GM21528 (cell line): ENCODE measurements at regions not wholly inside any gene's neighbourhood (a gene's known extent, or its start where the extent isn't known, plus 50 kb on each side); places are given as distances from the start of the nearest gene placed in this dataset.

Experiments used
- ATAC-seq: cut with Tn5 transposase; IDR thresholded peaks from one replicate; pipeline ENCODE4 v1.9.1; 2021; ENCODE audit warnings: mild to moderate bottlenecking, moderate library complexity; ENCODE audit not compliant: unreplicated experiment, low FRiP score

DNA sequence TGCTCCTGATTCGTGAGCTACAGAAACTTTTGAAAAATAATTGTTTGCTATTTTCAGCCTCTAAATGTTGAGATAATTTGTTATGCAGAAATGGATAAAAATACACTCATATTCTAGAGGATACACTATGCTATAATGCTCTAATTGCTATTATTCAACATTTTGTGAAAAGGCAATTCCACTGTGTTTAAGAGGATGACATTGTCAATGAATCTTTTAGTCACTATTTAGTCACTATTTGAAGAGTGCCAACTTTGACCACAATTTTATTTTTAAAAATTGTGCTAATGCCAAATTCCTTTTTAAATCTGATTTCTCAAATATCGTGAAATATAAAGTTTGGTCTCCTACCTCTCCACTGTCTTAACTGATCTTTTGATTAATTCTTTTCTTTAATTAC, 604.9 kb upstream of the KCNMB2 start:
- ATAC-seq, result no peak

DNA sequence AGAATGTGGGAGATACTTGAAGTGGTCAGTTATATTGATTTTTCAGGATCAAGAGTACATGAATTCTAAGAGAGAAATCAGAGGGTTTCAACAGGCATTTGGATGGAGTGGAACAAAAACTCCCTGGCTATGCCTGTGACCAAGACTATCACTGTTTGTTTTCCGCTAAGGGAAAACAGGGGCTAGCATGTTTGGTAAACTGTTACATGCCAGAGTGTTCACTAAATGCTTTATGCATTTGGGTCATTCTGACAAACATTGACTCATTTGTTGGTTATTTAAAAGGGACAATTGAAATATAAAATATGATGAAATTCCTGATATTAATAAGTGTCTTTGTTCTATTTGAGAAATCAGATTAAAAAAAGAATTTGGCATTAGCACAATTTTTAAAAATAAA, 603.9 kb upstream of the KCNMB2 start:
- ATAC-seq, result no peak

DNA sequence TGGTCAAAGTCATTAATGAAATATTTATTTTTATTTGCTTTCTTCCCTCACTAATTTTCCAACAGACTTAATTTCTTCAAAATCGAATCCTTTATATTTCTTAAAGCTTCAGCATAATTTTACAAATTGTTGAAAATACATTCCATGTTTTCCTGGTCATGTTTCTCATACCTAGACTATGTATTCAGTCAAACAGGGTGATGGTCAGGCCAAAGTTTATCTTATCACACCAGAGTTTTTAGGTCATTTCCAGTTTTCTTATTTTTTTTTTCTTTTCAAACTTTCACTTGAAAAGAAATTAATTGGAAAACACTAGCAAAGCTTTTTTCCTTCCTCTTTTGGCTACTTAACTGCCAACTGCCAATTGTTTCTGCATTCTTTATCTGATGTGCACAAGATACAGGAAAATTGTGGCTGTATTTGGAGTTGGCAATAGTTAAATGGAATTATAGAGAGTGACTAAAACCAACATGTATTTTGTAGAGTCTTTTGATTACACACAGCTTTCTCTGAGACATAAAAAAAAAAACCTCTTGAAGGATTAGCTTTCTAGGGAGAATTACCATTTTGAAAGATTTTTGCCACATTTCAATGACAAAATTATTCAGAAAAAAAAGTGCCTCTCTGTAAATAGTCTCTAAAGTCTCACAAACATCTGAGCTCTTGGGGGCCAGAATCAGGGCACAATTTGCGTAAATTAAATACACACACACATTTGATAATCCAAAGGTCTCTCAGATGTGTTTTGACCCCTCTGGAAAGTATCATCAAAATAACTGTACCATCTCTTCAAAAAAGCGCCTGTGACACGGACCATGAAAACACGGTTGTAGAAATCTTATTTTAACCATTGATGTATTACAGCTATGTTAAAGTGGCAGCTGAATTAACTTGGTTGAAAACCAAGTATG, 603.2 kb upstream of the KCNMB2 start:
- ATAC-seq, result no peak

- no peak for ATAC-seq
These were observed 602.0 kb upstream of the KCNMB2 start for GRCh38 chr3:177934001-177934891.

DNA sequence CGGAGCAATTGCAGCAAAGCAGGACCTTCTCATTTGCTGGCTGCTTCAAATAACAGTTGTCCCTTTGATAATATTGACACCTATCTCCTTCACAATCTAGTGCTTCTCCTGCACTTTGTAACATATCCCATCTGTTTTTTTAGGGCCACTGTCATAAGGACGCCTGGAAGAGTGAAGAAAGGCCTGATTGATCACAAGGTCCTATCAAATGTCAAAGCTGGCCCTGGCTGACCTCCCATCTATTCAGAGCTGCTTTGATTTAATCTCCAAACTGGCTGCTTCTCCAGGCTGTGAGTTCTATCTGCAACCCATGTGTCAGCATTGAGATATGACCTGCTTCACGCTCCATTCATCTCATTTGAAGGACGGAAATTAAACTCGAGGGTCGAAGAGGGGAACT, 601.2 kb upstream of the KCNMB2 start:
- ATAC-seq, result no peak

DNA sequence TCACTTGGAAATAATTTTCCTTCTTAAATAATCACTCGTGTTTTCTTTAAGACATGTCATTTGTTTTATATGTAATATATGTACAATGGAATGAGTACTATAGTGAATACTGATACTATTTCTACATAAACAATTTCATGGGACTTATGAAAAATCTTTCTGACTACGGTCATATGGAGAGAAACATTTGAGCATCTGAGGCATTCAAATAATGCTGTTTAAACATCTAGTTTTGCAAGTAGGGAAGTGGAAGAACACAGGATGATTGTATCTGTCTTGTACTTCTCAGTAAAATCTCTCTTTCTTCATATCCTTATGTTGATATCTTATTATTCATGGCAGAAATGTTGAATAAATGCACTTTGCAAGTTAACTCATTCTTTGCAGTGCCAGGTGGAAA, 599.5 kb upstream of the KCNMB2 start:
- no peak for ATAC-seq

GRCh38 chr3:177942911-177943310, 593.3 kb upstream of the KCNMB2 start:
- ATAC-seq, result no peak

DNA sequence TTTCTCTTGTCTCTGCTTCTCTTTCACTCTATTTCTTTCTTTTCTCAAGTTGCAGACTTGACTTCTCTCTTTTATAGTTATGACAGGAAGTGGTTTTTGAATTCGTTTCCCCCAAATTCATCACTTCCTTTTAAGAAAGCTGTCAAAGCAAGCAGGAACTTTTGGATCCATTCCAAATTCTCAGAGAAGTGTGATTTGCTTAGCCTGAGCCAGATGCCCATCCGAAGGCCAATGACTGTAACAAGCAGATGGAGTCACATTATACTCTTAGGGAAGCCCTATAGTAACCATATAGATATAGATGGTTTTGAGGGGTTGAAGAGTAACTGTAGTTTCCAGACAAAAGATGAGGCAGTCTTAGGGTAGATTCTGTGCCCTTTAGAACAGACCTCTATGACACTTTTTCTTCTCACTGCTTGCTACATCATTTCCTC, 592.0 kb upstream of the KCNMB2 start:
- no peak for ATAC-seq

DNA sequence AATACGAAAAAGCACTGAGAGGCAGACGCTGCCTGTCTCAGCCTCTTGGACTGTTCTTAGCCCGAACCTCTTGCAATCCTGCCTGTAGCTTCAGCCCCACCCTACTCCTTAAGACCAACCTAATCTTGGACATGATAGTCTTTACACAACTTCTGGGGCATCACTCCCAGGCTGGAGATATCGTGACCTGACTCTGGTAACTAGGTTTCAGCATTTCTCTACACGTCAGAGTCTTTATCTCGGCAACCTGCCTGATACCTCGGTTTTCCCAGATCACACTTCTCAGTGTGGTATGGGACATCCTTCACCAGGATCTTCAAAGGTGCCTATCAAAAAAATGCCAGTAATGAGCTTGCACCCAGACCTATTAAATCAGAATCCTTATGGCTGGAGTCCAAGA, 590.2 kb upstream of the KCNMB2 start:
- no peak for ATAC-seq

GRCh38 chr3:177946497-177946896, 589.7 kb upstream of the KCNMB2 start:
- ATAC-seq, result no peak

- no peak for ATAC-seq
These were observed 589.3 kb upstream of the KCNMB2 start for GRCh38 chr3:177946936-177947335.

DNA sequence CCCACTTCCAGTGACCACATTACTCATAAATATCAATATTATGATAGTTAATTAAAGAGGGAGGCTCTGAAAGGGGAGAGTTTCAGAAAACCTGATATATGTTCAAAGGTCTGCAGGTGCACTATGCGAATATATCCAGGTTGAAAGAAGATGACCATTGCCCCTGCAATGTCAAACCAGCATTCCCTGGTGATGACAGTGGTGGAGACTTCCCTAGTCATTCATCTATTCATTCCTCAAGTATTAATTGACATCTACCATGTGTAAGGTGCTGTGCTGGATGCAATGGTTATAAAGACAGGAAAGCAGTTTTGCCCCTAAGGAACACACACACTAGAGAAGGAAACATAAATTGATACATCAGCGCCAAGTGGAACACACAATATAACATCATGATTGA, 588.3 kb upstream of the KCNMB2 start:
- ATAC-seq, result no peak

DNA sequence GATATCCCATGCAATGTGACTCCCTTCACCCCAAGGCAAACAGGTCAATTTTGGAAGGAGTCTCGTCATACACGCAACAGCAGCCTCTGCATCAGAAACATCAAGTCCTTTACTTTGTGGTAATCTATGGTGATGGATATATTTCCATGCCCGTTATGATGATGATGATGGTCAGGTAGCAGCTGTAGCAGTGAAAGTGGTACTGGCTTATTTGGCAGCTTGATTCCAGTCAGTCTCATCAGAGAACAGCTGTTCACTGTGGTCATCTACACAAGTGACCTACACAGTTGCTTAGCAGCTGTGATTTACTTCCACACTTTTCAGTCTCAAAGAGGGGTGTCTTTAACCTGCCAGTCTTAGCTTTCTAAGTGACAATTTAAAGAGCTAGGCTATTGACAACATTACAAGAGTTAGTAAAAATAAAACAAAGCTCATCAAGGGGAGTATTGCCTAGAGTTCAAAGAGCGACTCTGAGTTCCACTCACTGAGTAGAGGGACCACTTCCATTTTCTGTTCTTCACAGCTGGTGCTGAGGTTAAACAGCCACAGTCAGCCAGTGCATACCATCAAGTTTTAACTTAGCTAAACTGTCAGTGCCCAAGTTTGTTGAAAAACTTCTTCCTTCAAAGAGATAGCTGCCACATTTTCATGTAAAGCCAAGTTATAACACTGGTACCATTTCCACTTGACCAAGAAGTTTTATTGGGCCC, 587.4 kb upstream of the KCNMB2 start:
- no peak for ATAC-seq

GRCh38 chr3:177959188-177959587, 577.0 kb upstream of the KCNMB2 start:
- no peak for ATAC-seq

DNA sequence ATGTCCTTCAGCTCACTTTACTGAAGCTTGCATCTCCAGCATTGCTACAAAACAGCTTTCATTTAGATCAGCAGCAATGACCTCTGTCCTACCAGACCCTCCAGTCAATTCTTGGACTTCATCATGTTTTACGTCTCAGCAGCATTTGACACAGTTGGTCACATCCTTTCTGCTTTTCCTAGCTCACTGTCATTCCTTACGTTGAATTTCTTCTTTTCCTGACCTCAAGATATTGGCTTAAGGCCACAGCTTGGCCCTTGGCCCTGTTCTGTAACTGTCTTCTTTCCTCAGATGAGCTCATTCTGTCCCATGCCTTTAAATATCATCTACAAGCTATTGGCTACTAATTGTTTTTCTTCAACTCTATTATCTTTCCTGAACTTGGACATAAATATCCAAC, 576.2 kb upstream of the KCNMB2 start:
- ATAC-seq, result no peak

DNA sequence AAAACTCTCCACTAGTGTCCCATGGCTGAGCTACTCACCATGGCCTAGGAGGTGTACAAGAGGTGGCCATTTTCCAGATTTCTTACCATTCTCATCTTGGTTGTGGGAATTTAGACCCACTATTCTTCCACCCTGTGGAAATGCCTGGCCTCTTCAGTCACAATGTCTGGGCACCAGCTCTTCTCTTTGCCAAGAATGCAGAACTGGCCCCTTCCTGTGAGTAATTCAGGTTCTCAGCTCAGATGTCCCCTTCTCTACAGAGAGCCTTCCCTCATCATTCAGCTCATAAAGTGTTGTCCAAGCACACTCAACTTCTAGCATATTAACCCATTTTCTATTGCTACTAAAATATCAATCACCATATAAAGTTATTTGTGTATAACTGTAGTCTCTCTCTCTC, 575.5 kb upstream of the KCNMB2 start:
- no peak for ATAC-seq

- ATAC-seq, result no peak
These were observed 574.5 kb upstream of the KCNMB2 start for GRCh38 chr3:177961784-177962183.

- ATAC-seq, result no peak
These were observed 569.7 kb upstream of the KCNMB2 start for GRCh38 chr3:177966493-177966892.

- ATAC-seq, result no peak
These were observed 567.3 kb upstream of the KCNMB2 start for GRCh38 chr3:177968891-177969290.

GRCh38 chr3:177973241-177973840, 562.9 kb upstream of the KCNMB2 start:
- no peak for ATAC-seq
